DND-41 (cell line): ENCODE measurements at regions not wholly inside any gene's neighbourhood (a gene's known extent, or its start where the extent isn't known, plus 50 kb on each side); places are given as distances from the start of the nearest gene placed in this dataset.

Source experiments
- CTCF ChIP-seq: IDR thresholded peaks from 2 replicates; pipeline ENCODE4 v1.5.1; 2012; ENCODE audit warnings: borderline replicate concordance, low read length, moderate library complexity, mild to moderate bottlenecking; ENCODE audit not compliant: poor library complexity, severe bottlenecking; ENCODE audit errors: extremely low read depth
- EZH2 ChIP-seq: IDR thresholded peaks from 3 replicates; pipeline ENCODE4 v1.6.1; 2012; ENCODE audit warnings: borderline replicate concordance, low read depth, mild to moderate bottlenecking, moderate library complexity, low read length, inconsistent platforms; ENCODE audit not compliant: severe bottlenecking

- no peak for TF ChIP-seq CTCF
- TF ChIP-seq EZH2 = no peak
Observed at GRCh38 chr16:52254746-52255145, 292.2 kb downstream of the TOX3 start.
